ENCODE measurements at regions not wholly inside any gene's neighbourhood (a gene's known extent, or its start where the extent isn't known, plus 50 kb on each side); places are given as distances from the start of the nearest gene placed in this dataset.

GRCh38 chr1:232194424-232194823, 435.5 kb downstream of the SIPA1L2 start:
- H3K4me2 ChIP-seq = no peak overlapping the region
- H3K36me3 ChIP-seq (ENCODE audit: insufficient read depth) = no peaks in the 10 kb centered on the region
- no peak overlapping the region for H3K9ac ChIP-seq
- no peaks in the 10 kb centered on the region for H3K27me3 ChIP-seq (ENCODE audit: insufficient read depth, low read depth)
- no peaks in the 10 kb centered on the region for H4K20me1 ChIP-seq (ENCODE audit: insufficient read depth)
- H3K27ac ChIP-seq = no peak overlapping the region
- H3K79me2 ChIP-seq (ENCODE audit: insufficient read depth, low read depth) = no peaks in the 10 kb centered on the region
- H3K4me1 ChIP-seq (ENCODE audit: low read depth, poor library complexity, severe bottlenecking) = no peaks in the 10 kb centered on the region
- no peak overlapping the region for H3K4me3 ChIP-seq (IDR thresholded peaks at IDR 0.05; ENCODE audit: insufficient read depth, low read depth, low read length)
- no peak overlapping the region for H2AFZ ChIP-seq (ENCODE audit: low read depth)
- no peak for TF ChIP-seq CTCF (conservative IDR thresholded peaks at IDR 0.05; ENCODE audit: low read depth, low read length)

DNA sequence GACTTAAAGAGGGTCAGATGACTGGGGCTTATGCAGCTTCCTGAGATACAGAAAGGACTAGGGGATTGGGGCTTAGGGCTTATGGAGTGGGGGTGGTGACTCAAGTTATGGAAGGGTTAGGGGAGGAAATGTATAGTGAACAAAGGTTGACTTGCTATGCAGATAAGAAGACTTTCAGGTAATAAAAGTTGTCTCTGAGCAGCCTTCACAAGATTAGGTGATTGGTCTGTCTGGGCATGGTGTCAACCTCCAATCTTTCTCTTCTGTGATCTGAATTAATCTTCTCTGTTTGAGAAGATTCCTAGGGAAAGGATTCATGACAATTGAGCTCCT, 436.5 kb downstream of the SIPA1L2 start:
- H2AFZ ChIP-seq (ENCODE audit: low read depth) = no peak overlapping the region
- no peak for TF ChIP-seq CTCF (conservative IDR thresholded peaks at IDR 0.05; ENCODE audit: low read depth, low read length)

DNA sequence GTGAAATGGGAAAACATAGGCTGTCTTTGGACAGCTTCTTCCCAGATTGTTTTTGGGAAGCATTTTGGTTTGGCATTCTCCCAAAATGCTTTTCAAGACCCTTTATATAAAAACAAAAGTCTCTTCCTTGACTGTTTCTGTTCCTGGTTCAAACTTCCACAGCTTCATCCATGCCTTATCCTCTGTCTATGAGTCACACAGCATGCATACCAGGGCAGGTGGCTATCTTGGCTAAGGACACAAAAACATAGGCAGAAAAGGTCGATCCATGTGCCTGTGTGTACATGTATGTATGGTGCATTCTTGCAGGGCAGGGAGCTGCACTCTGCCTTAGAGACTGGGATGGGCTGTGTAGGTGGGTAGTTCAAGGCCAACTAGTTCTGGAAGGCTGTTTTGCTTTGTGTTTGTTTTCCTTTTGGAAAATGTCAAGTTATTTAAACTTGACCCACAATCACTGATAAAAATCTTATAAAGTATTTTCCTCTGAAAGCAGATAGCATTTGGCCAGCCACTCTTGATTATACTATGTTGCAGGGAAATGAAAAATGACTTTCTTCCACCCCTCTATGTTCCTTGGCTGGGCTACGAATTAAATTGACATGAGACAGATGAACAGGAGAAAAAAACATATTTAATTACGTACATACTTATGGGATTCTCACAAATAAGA, 437.0 kb downstream of the SIPA1L2 start:
- no peaks in the 10 kb centered on the region for H4K20me1 ChIP-seq (ENCODE audit: insufficient read depth)
- H3K27me3 ChIP-seq (ENCODE audit: insufficient read depth, low read depth) = no peaks in the 10 kb centered on the region
- H3K36me3 ChIP-seq (ENCODE audit: insufficient read depth) = no peaks in the 10 kb centered on the region
- no peaks in the 10 kb centered on the region for H3K79me2 ChIP-seq (ENCODE audit: insufficient read depth, low read depth)
- no peak for TF ChIP-seq CTCF (conservative IDR thresholded peaks at IDR 0.05; ENCODE audit: low read depth, low read length)
- no peaks in the 10 kb centered on the region for H3K4me1 ChIP-seq (ENCODE audit: low read depth, poor library complexity, severe bottlenecking)
- H3K27ac ChIP-seq = no peak overlapping the region
- H2AFZ ChIP-seq (ENCODE audit: low read depth) = no peak overlapping the region
- H3K4me3 ChIP-seq (IDR thresholded peaks at IDR 0.05; ENCODE audit: insufficient read depth, low read depth, low read length) = no peak overlapping the region
- H3K4me2 ChIP-seq = no peak overlapping the region
- no peak overlapping the region for H3K9ac ChIP-seq

More for the DNA sequence above, 436.5 kb downstream of the SIPA1L2 start:
- no peak overlapping the region for H3K27ac ChIP-seq
- no peak overlapping the region for H3K9ac ChIP-seq
- H3K27me3 ChIP-seq (ENCODE audit: insufficient read depth, low read depth) = no peaks in the 10 kb centered on the region
- no peak overlapping the region for H3K4me2 ChIP-seq
- no peak overlapping the region for H3K4me3 ChIP-seq (IDR thresholded peaks at IDR 0.05; ENCODE audit: insufficient read depth, low read depth, low read length)
- no peaks in the 10 kb centered on the region for H3K79me2 ChIP-seq (ENCODE audit: insufficient read depth, low read depth)
- H3K4me1 ChIP-seq (ENCODE audit: low read depth, poor library complexity, severe bottlenecking) = no peaks in the 10 kb centered on the region
- no peaks in the 10 kb centered on the region for H3K36me3 ChIP-seq (ENCODE audit: insufficient read depth)
- no peaks in the 10 kb centered on the region for H4K20me1 ChIP-seq (ENCODE audit: insufficient read depth)

- Histone ChIP-seq H3K4me2 (no peak overlapping the region), H2AFZ (ENCODE audit: low read depth) (no peak overlapping the region), H3K4me3 (IDR thresholded peaks at IDR 0.05; ENCODE audit: insufficient read depth, low read depth, low read length) (no peak overlapping the region), H3K36me3 (ENCODE audit: insufficient read depth) (no peaks in the 10 kb centered on the region), H4K20me1 (ENCODE audit: insufficient read depth) (no peaks in the 10 kb centered on the region), H3K4me1 (ENCODE audit: low read depth, poor library complexity, severe bottlenecking) (no peaks in the 10 kb centered on the region), H3K27me3 (ENCODE audit: insufficient read depth, low read depth) (no peaks in the 10 kb centered on the region), H3K79me2 (ENCODE audit: insufficient read depth, low read depth) (no peaks in the 10 kb centered on the region), H3K9ac (no peak overlapping the region), H3K27ac (no peak overlapping the region)
- no peak for TF ChIP-seq CTCF (conservative IDR thresholded peaks at IDR 0.05; ENCODE audit: low read depth, low read length)
Observed at GRCh38 chr1:232191560-232191959, 438.4 kb downstream of the SIPA1L2 start.
